HG03378 (cell line): ENCODE measurements at regions not wholly inside any gene's neighbourhood (a gene's known extent, or its start where the extent isn't known, plus 50 kb on each side); places are given as distances from the start of the nearest gene placed in this dataset.
A peak's percentile ranks its signal among the peaks of the same experiment; 100 is the strongest.

Source experiments
- ATAC-seq: cut with Tn5 transposase; IDR thresholded peaks from one replicate; pipeline ENCODE4 v1.9.1; 2021; ENCODE audit warnings: mild to moderate bottlenecking, moderate library complexity; ENCODE audit not compliant: unreplicated experiment

- no peak for ATAC-seq
These were observed 455.0 kb upstream of the TCF4 start for GRCh38 chr18:56042915-56043536.

GRCh38 chr18:56038171-56039030 lies 450.4 kb upstream of the TCF4 start:
- ATAC-seq = no peak

- no peak for ATAC-seq
These were observed 448.7 kb upstream of the TCF4 start for GRCh38 chr18:56036741-56037140.

- ATAC-seq = no peak
These were observed 447.6 kb upstream of the TCF4 start for GRCh38 chr18:56035546-56035945.

GRCh38 chr18:56034949-56035348 lies 447.0 kb upstream of the TCF4 start:
- no peak for ATAC-seq

- no peak for ATAC-seq
These were observed 442.1 kb upstream of the TCF4 start for GRCh38 chr18:56030060-56030459.

- ATAC-seq = no peak
These were observed 440.5 kb upstream of the TCF4 start for GRCh38 chr18:56028514-56028913.

- no peak for ATAC-seq
These were observed 438.5 kb upstream of the TCF4 start for GRCh38 chr18:56026509-56026908.

GRCh38 chr18:56021809-56022195 lies 433.8 kb upstream of the TCF4 start:
- ATAC-seq = no peak

GRCh38 chr18:56021136-56021808 lies 433.3 kb upstream of the TCF4 start:
- ATAC-seq = no peak

GRCh38 chr18:56019908-56020307 lies 431.9 kb upstream of the TCF4 start:
- no peak for ATAC-seq

- ATAC-seq = no peak
These were observed 431.2 kb upstream of the TCF4 start for GRCh38 chr18:56019156-56019555.

GRCh38 chr18:56009411-56009810 lies 421.4 kb upstream of the TCF4 start:
- ATAC-seq = no peak

- no peak for ATAC-seq
These were observed 415.7 kb upstream of the TCF4 start for GRCh38 chr18:56003720-56004088.

- no peak for ATAC-seq
These were observed 415.2 kb upstream of the TCF4 start for GRCh38 chr18:56003009-56003719.

GRCh38 chr18:56001576-56001975 lies 413.6 kb upstream of the TCF4 start:
- ATAC-seq = no peak

- no peak for ATAC-seq
These were observed 412.0 kb upstream of the TCF4 start for GRCh38 chr18:56000041-56000440.

GRCh38 chr18:55999641-56000040 lies 411.6 kb upstream of the TCF4 start:
- no peak for ATAC-seq

- no peak for ATAC-seq
These were observed 410.9 kb upstream of the TCF4 start for GRCh38 chr18:55998801-55999385.

- ATAC-seq = no peak
These were observed 410.1 kb upstream of the TCF4 start for GRCh38 chr18:55998071-55998522.

- peak; percentile 62 for ATAC-seq
These were observed 409.2 kb upstream of the TCF4 start for GRCh38 chr18:55997151-55997561.
